ENCODE measurements at regions not wholly inside any gene's neighbourhood (a gene's known extent, or its start where the extent isn't known, plus 50 kb on each side); places are given as distances from the start of the nearest gene placed in this dataset.
"Not testable (repeated sequence)": the region's sequence is repeated elsewhere in the genome, so short reads cannot be mapped to it uniquely, and the experiment has no call there.

DNA sequence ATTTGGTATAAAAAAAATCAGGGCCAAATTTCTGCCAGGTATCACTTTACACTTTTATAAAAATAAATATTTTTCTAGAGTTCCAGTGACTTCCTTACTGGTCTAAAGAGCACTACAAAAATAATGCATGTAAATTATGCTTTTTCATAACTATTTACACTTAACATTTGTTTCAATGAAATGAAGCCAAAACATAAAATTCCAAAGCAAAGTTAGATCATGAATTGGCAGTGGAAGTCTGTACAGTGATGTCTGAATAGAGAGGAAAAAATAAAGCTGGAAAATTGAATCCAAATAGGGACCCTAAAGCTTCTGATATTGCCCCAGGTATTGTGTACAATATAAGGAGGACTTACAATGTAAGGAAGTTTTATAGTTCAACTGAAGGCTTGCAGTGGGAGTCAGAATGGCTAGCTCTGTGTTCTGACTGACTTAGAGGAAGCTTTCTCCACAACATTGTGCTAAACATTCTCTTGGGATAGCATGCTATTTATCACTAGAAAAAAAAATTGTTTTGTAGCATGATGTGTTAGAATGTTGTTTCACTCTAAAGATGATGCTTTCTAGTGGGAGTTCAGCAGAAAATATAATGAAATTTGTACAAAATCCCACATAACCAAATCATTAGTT is 288.2 kb upstream of the UGT8 start:
- DNase-seq: no peak

GRCh38 chr4:114311787-114312186 is 286.8 kb upstream of the UGT8 start:
- DNase-seq: no peak

DNA sequence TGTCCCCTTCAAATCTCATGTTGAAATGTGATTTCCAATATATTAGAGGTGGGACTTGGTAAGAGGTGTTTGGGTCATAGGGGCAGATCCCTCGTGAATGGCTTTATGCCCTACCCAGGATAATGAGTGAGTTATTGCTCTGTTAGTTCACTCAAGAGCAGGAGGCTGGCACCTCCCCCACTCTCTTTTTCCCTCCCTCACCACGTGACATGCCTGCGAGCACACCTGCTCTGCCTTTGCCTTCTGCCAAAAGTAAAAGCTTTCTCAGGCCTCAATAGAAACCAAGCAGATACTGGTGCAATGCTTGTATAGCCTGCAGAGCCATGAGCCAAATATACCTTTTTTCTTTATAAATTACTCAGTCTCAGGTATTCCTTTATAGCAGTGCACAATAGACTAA is 286.3 kb upstream of the UGT8 start:
- DNase-seq: peak; percentile 14

GRCh38 chr4:114316789-114317188 is 281.8 kb upstream of the UGT8 start:
- DNase-seq: no peak

DNA sequence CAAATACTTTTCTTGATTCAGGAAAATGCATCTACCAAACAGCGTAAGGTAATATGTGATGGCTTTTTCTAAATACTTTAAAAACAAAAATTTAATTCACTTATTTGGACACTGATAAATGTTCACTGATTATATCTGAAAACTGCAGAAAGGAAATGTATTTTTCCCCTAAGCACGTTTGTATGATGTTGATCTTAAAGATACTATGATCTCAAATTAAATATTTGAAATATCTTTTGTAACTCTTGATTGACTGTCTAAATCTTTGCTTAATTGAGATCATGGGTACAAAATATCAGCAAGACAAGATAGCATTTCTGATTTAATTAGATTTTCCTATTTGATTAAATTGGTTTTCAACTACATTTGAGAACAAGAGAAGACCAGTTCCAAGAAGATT is 281.0 kb upstream of the UGT8 start:
- no peak for DNase-seq

DNA sequence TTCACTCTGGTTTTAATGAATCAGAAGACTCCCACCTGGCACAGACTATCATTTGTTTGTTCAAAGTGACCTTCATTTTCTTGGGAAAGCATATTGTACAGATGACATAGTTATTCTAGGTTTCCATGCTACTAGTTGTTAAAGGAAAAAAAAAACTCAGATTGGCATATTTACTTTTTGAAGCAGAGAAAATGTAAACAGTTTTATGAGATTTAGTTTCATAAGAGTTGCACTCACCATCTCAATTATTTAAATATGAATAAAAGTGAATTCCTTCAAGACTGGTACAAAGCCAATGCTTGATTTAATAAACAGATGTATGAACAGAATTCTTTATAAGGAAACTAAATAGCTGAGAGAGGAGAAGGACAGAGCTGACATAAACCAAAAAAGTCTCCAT is 280.3 kb upstream of the UGT8 start:
- DNase-seq: no peak

DNA sequence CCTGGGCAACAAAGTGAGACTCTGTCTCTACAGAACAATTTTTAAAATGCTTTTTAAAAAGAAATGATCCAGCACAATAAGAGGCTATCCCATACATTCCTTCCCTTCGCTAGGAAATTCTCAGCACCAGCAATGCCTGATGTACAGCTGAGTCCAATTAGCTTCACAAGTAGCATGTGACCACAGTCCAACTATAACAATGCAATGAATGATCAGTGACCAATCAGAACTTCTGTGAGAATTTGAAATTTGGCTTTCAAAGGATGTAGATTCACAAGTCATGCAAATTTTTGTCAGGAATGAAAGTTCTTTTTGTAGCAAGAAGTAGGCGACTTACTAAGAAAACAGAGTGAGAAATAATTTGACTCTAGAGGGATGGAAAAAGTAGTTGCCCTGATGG is 278.5 kb upstream of the UGT8 start:
- DNase-seq: no peak

- DNase-seq: no peak
These were observed 277.2 kb upstream of the UGT8 start for GRCh38 chr4:114321366-114321765.

DNA sequence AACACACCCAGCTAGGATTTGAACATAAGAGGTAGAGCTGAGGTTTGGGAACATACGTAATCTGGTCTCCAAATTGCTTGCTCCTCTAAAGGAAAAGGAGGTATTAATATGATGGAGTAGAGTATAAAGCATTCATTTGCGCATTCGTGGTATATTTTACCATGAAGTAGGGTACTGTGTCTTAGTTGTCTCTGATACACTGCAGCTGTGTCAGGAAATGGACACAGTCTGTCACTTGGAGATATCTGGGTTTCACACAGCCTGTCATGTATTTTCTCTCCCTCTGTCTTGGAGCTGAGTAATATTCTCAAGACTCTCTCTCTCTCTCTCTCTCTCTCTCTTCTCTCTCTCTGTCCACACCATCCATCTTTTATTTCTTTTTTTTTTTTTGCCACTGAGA is 274.8 kb upstream of the UGT8 start:
- no peak for DNase-seq

- DNase-seq: no peak
These were observed 272.2 kb upstream of the UGT8 start for GRCh38 chr4:114326358-114326757.

- DNase-seq: no peak
These were observed 266.5 kb upstream of the UGT8 start for GRCh38 chr4:114332119-114332518.

DNA sequence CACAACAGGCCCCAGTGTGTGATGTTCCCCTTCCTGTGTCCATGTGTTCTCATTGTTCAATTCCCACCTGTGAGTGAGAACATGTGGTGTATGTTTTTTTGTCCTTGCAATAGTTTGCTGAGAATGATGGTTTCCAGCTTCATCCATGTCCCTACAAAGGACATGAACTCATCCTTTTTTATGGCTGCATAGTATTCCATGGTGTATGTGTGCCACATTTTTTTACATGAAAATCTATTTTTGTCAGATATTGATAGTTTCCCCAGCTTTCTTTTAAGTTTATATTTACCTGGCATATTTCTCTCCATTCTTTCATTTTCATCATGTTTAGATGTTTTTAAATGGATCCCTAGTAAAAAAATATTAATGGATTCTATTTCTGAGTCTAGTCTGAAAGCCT is 264.2 kb upstream of the UGT8 start:
- not testable (repeated sequence) for DNase-seq

DNA sequence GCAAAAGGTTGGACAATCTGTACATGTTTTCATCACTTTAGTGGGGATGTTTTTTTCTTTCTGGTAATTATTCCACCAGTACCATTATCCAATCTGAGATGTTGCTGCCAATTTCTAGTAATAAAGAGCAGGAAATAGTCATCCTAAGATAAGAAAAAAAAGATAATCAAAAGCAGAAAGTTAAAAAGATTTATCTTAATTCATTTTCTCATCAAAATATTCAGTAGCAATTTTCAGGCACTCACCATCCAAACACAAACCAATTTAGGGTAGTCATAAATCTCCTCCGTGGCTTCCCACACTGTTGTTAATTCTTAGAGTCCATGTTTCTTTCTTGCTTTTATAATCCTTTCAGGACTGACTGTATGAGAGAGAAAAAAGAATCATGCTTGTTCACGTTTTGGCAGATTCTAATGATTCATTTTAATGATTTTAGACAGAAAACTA is 263.7 kb upstream of the UGT8 start:
- DNase-seq: no peak

GRCh38 chr4:114335339-114335738 is 263.3 kb upstream of the UGT8 start:
- no peak for DNase-seq

- DNase-seq: no peak
These were observed 255.6 kb upstream of the UGT8 start for GRCh38 chr4:114343015-114343414.

GRCh38 chr4:114349543-114350175 is 248.9 kb upstream of the UGT8 start:
- no peak for DNase-seq

- DNase-seq: no peak
These were observed 239.7 kb upstream of the UGT8 start for GRCh38 chr4:114358901-114359300.

DNA sequence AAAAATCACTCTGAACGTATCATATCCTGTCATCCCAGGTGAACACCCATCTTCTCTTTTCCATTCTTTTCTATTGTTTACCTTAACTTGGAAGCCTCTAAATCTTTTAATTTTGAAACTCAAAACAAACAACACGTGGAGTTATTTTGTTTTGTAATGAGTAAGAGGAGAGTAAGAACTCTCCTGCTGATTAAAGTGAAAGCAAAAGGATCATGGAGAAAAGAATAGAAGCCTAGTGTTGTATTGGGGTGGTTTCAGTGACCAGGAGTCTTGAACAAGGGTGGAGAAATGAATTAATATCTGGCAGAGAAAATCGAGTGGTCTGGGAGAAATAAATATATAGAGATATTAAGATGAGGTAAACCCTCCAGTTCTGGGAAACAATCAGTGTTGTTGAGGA is 237.4 kb upstream of the UGT8 start:
- DNase-seq: no peak

DNA sequence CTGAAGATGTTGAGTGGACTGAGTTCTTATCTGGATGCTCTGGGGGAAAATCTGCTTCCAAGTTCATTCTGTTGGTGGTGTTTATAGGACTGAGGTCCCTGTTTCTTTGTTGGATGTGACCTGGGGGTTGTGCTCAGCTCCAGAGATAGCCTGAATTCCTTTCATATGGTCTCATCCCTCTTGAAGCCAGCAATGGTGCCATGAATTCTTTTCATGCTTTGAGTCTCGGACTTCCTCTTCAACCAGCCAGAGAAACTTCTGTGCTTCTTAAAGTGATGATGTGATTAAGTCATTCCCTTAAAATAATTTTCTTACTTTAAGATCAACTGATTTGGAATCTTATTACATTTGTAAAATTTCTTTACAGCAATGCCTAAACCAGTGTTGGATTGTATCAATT is 233.8 kb upstream of the UGT8 start:
- DNase-seq: no peak

GRCh38 chr4:114365591-114365990 is 233.0 kb upstream of the UGT8 start:
- DNase-seq: no peak

DNA sequence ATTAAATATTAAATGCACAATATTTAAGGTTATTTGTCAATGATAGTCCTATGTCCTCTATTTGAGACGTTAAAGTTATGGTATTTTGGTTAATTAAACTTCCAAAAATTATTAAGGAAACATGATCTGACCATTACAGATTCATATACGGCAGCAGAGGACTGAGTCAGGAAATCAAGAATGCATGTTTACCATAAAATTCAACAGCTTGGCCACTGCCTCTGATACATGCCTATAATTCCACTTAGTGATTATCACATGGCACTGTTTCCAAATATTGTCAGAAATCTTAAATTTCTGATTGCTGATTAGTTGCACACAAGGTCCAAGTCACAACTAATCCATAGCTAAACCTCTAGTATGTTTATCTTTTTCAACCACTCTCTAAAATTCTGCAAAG is 232.2 kb upstream of the UGT8 start:
- no peak for DNase-seq

DNA sequence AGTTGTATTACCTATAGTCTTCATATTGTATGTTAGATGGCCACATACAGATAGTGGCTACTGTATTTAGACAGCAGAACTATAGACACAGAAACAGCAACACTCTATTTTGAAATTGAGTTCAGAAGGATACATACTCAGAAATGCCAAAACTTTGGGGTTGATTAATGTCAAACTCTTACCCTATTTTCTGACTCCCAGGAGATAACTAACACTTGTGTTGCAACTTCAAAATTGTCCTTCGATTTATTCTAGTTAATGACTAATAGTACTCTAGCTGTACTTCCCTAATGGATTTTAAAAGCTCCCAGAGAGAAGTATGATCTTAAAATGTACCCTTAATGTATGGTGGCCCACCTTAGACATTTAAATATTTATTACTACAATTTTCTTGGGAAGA is 229.9 kb upstream of the UGT8 start:
- no peak for DNase-seq

- DNase-seq: no peak
These were observed 225.1 kb upstream of the UGT8 start for GRCh38 chr4:114373508-114373907.

GRCh38 chr4:114378305-114378903 is 220.2 kb upstream of the UGT8 start:
- no peak for DNase-seq

GRCh38 chr4:114383067-114383466 is 215.5 kb upstream of the UGT8 start:
- no peak for DNase-seq
